ENCODE measurements at regions not wholly inside any gene's neighbourhood (a gene's known extent, or its start where the extent isn't known, plus 50 kb on each side); places are given as distances from the start of the nearest gene placed in this dataset.
"Not testable (repeated sequence)": the region's sequence is repeated elsewhere in the genome, so short reads cannot be mapped to it uniquely, and the experiment has no call there.

- H3K4me1 ChIP-seq (ENCODE audit: insufficient read depth): no peaks in the 10 kb centered on the region
- H3K4me3 ChIP-seq (ENCODE audit: low read depth, low read length): no peak overlapping the region
- 81% methylated on average over 1 of the region's 1 CpG for WGBS
- no peaks in the 10 kb centered on the region for H3K36me3 ChIP-seq (ENCODE audit: insufficient read depth)
- DNase-seq (ENCODE audit: extremely low spot score): no peak
- no peak overlapping the region for H3K27ac ChIP-seq (ENCODE audit: low read depth)
These were observed 453.4 kb upstream of the SPTLC3 start for GRCh38 chr20:12555369-12555768.

GRCh38 chr20:12555849-12556248 lies 452.9 kb upstream of the SPTLC3 start:
- not testable (repeated sequence) for H3K36me3 ChIP-seq (ENCODE audit: insufficient read depth); DNase-seq (ENCODE audit: extremely low spot score); H3K27ac ChIP-seq (ENCODE audit: low read depth); H3K4me1 ChIP-seq (ENCODE audit: insufficient read depth); H3K4me3 ChIP-seq (ENCODE audit: low read depth, low read length)
- WGBS: 95% methylated on average over 12 of the region's 12 CpGs

- H3K36me3 ChIP-seq (ENCODE audit: insufficient read depth): no peaks in the 10 kb centered on the region
- no peak for DNase-seq (ENCODE audit: extremely low spot score)
- no peak overlapping the region for H3K4me3 ChIP-seq (ENCODE audit: low read depth, low read length)
- H3K27ac ChIP-seq (ENCODE audit: low read depth): no peak overlapping the region
- no peaks in the 10 kb centered on the region for H3K4me1 ChIP-seq (ENCODE audit: insufficient read depth)
These were observed 451.5 kb upstream of the SPTLC3 start for GRCh38 chr20:12557224-12557623.

- no peak for DNase-seq (ENCODE audit: extremely low spot score)
- Histone ChIP-seq H3K4me1 (ENCODE audit: insufficient read depth) (no peaks in the 10 kb centered on the region), H3K4me3 (ENCODE audit: low read depth, low read length) (no peak overlapping the region), H3K36me3 (ENCODE audit: insufficient read depth) (no peaks in the 10 kb centered on the region), H3K27ac (ENCODE audit: low read depth) (no peak overlapping the region)
- 76% methylated on average over 4 of the region's 4 CpGs for WGBS
These were observed 443.8 kb upstream of the SPTLC3 start for GRCh38 chr20:12564979-12565378.

- 96% methylated on average over 3 of the region's 3 CpGs for WGBS
- H3K36me3 ChIP-seq (ENCODE audit: insufficient read depth): no peaks in the 10 kb centered on the region
These were observed 442.2 kb upstream of the SPTLC3 start for GRCh38 chr20:12566596-12566995.

GRCh38 chr20:12570371-12570770 lies 438.4 kb upstream of the SPTLC3 start:
- H3K36me3 ChIP-seq (ENCODE audit: insufficient read depth): no peaks in the 10 kb centered on the region
- H3K4me1 ChIP-seq (ENCODE audit: insufficient read depth): no peaks in the 10 kb centered on the region
- no peak for DNase-seq (ENCODE audit: extremely low spot score)
- no peak overlapping the region for H3K27ac ChIP-seq (ENCODE audit: low read depth)
- WGBS: 25% methylated on average over 1 of the region's 1 CpG
- no peak overlapping the region for H3K4me3 ChIP-seq (ENCODE audit: low read depth, low read length)

More at GRCh38 chr20:12566596-12566995, 442.2 kb upstream of the SPTLC3 start:
- DNase-seq (ENCODE audit: extremely low spot score): no peak
- H3K4me3 ChIP-seq (ENCODE audit: low read depth, low read length): no peak overlapping the region
- H3K27ac ChIP-seq (ENCODE audit: low read depth): no peak overlapping the region
- no peaks in the 10 kb centered on the region for H3K4me1 ChIP-seq (ENCODE audit: insufficient read depth)

- WGBS: 69% methylated on average over 4 of the region's 4 CpGs
These were observed 435.3 kb upstream of the SPTLC3 start for GRCh38 chr20:12573442-12573841.

GRCh38 chr20:12575352-12576095 lies 433.2 kb upstream of the SPTLC3 start:
- Histone ChIP-seq H3K4me3 (ENCODE audit: low read depth, low read length) (no peak overlapping the region), H3K36me3 (ENCODE audit: insufficient read depth) (no peaks in the 10 kb centered on the region), H3K4me1 (ENCODE audit: insufficient read depth) (no peaks in the 10 kb centered on the region), H3K27ac (ENCODE audit: low read depth) (peak overlapping the region; percentile 14)
- DNase-seq (ENCODE audit: extremely low spot score): peak; percentile 83
- WGBS: 46% methylated on average over 4 of the region's 4 CpGs

More at GRCh38 chr20:12573442-12573841, 435.3 kb upstream of the SPTLC3 start:
- no peaks in the 10 kb centered on the region for H3K36me3 ChIP-seq (ENCODE audit: insufficient read depth)
- no peak overlapping the region for H3K4me3 ChIP-seq (ENCODE audit: low read depth, low read length)
- no peak overlapping the region for H3K27ac ChIP-seq (ENCODE audit: low read depth)
- no peak for DNase-seq (ENCODE audit: extremely low spot score)
- no peaks in the 10 kb centered on the region for H3K4me1 ChIP-seq (ENCODE audit: insufficient read depth)

- no peak for DNase-seq (ENCODE audit: extremely low spot score)
- no peak overlapping the region for H3K27ac ChIP-seq (ENCODE audit: low read depth)
- 82% methylated on average over 1 of the region's 1 CpG for WGBS
- no peaks in the 10 kb centered on the region for H3K4me1 ChIP-seq (ENCODE audit: insufficient read depth)
- no peak overlapping the region for H3K4me3 ChIP-seq (ENCODE audit: low read depth, low read length)
- H3K36me3 ChIP-seq (ENCODE audit: insufficient read depth): no peaks in the 10 kb centered on the region
These were observed 431.6 kb upstream of the SPTLC3 start for GRCh38 chr20:12577213-12577612.

GRCh38 chr20:12581644-12582289 lies 427.0 kb upstream of the SPTLC3 start:
- Histone ChIP-seq H3K27ac (ENCODE audit: low read depth) (peak overlapping the region; percentile 5), H3K4me1 (ENCODE audit: insufficient read depth) (no peaks in the 10 kb centered on the region), H3K36me3 (ENCODE audit: insufficient read depth) (no peaks in the 10 kb centered on the region), H3K4me3 (ENCODE audit: low read depth, low read length) (no peak overlapping the region)
- 27% methylated on average over 5 of the region's 5 CpGs for WGBS
- peak; percentile 64 for DNase-seq (ENCODE audit: extremely low spot score)

- not testable (repeated sequence) for H3K27ac ChIP-seq (ENCODE audit: low read depth); H3K4me1 ChIP-seq (ENCODE audit: insufficient read depth); H3K36me3 ChIP-seq (ENCODE audit: insufficient read depth); DNase-seq (ENCODE audit: extremely low spot score); H3K4me3 ChIP-seq (ENCODE audit: low read depth, low read length)
- 86% methylated on average over 14 of the region's 14 CpGs for WGBS
These were observed 426.1 kb upstream of the SPTLC3 start for GRCh38 chr20:12582710-12583109.

- no peaks in the 10 kb centered on the region for H3K36me3 ChIP-seq (ENCODE audit: insufficient read depth)
- WGBS: 75% methylated on average over 1 of the region's 1 CpG
- H3K27ac ChIP-seq (ENCODE audit: low read depth): no peak overlapping the region
- H3K4me1 ChIP-seq (ENCODE audit: insufficient read depth): no peaks in the 10 kb centered on the region
- no peak overlapping the region for H3K4me3 ChIP-seq (ENCODE audit: low read depth, low read length)
- DNase-seq (ENCODE audit: extremely low spot score): no peak
These were observed 416.8 kb upstream of the SPTLC3 start for GRCh38 chr20:12591949-12592470.

- no peak overlapping the region for H3K27ac ChIP-seq (ENCODE audit: low read depth)
- DNase-seq (ENCODE audit: extremely low spot score): no peak
- H3K4me1 ChIP-seq (ENCODE audit: insufficient read depth): no peaks in the 10 kb centered on the region
- no peak overlapping the region for H3K4me3 ChIP-seq (ENCODE audit: low read depth, low read length)
- no peaks in the 10 kb centered on the region for H3K36me3 ChIP-seq (ENCODE audit: insufficient read depth)
- WGBS: 84% methylated on average over 4 of the region's 4 CpGs
These were observed 416.0 kb upstream of the SPTLC3 start for GRCh38 chr20:12592756-12593155.

- DNase-seq (ENCODE audit: extremely low spot score): peak; percentile 65
- H3K4me1 ChIP-seq (ENCODE audit: insufficient read depth): no peaks in the 10 kb centered on the region
- WGBS: 21% methylated on average over 5 of the region's 5 CpGs
- no peak overlapping the region for H3K4me3 ChIP-seq (ENCODE audit: low read depth, low read length)
- no peak overlapping the region for H3K27ac ChIP-seq (ENCODE audit: low read depth)
- no peaks in the 10 kb centered on the region for H3K36me3 ChIP-seq (ENCODE audit: insufficient read depth)
These were observed 415.4 kb upstream of the SPTLC3 start for GRCh38 chr20:12593342-12593873.

Data from urinary bladder (tissue), 3 donors.